ENCODE measurements at regions not wholly inside any gene's neighbourhood (a gene's known extent, or its start where the extent isn't known, plus 50 kb on each side); places are given as distances from the start of the nearest gene placed in this dataset.

DNA sequence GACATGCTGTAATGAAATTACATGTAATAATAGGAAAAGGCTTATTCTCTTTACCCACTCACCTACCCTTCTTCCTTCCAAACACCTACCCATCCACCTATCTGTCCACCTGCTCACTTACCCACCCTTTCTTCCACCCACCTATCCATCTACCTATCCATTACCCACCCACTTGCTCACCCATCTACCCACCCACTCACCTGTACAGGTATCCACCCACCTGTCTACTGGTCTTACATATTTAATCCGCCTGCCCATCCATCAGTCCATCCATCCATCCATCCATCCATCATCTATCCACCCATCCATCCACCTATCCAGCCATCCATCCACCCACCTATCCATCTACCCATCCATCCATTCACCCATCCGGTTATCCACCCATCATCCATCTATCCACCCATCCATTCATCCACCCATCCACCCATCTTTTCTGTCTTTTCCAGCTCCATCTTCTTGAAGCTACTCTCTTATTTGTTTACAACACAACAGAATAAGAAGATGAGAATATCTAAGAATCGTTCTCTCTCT lies 133.3 kb upstream of the STX18 start:
- no peak for DNase-seq
- Histone ChIP-seq H3K4me1 (no peaks in the 10 kb centered on the region), H3K4me3 (no peak overlapping the region), H3K9me3 (no peaks in the 10 kb centered on the region), H3K27ac (no peak overlapping the region), H3K36me3 (no peaks in the 10 kb centered on the region), H3K27me3 (no peaks in the 10 kb centered on the region)
- TF ChIP-seq POLR2A (IDR thresholded peaks at IDR 0.05) = no peak
- TF ChIP-seq, protein P1, sequence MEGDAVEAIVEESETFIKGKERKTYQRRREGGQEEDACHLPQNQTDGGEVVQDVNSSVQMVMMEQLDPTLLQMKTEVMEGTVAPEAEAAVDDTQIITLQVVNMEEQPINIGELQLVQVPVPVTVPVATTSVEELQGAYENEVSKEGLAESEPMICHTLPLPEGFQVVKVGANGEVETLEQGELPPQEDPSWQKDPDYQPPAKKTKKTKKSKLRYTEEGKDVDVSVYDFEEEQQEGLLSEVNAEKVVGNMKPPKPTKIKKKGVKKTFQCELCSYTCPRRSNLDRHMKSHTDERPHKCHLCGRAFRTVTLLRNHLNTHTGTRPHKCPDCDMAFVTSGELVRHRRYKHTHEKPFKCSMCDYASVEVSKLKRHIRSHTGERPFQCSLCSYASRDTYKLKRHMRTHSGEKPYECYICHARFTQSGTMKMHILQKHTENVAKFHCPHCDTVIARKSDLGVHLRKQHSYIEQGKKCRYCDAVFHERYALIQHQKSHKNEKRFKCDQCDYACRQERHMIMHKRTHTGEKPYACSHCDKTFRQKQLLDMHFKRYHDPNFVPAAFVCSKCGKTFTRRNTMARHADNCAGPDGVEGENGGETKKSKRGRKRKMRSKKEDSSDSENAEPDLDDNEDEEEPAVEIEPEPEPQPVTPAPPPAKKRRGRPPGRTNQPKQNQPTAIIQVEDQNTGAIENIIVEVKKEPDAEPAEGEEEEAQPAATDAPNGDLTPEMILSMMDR (IDR thresholded peaks at IDR 0.05) = no peak
- intact Hi-C loops (cut with DNase I) = no loop called here
- 82 to 84% methylated on average over 3 of the region's 3 CpGs for WGBS, 2 donors

DNA sequence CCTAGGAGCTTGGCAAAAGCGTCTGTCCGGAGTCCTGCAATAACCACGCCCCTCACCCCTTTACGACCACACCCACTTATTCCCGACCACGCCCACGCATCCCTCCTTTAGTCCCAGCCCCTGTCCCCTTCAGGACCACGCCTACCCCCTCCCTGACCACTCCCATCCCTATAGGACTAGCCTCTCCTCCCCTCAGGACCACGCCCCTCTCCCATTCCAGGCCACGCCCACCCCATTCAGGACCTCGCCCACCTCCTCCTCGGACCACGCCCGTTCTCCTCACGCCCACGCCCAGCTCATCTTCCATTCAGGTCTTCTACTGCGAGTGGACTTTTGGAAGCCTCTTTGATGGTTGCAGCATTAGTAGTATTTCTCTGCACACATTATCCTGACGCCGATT lies 131.2 kb upstream of the STX18 start:
- Histone ChIP-seq H3K27ac (no peak overlapping the region), H3K27me3 (no peaks in the 10 kb centered on the region), H3K9me3 (no peaks in the 10 kb centered on the region), H3K4me1 (no peaks in the 10 kb centered on the region), H3K36me3 (no peaks in the 10 kb centered on the region), H3K4me3 (no peak overlapping the region)
- intact Hi-C loops (cut with DNase I) = no loop called here
- no peak for DNase-seq
- TF ChIP-seq, protein P1 (IDR thresholded peaks at IDR 0.05) = no peak
- TF ChIP-seq POLR2A (IDR thresholded peaks at IDR 0.05) = no peak
- 47 to 48% methylated on average over 19 of the region's 19 CpGs for WGBS, 2 donors

DNA sequence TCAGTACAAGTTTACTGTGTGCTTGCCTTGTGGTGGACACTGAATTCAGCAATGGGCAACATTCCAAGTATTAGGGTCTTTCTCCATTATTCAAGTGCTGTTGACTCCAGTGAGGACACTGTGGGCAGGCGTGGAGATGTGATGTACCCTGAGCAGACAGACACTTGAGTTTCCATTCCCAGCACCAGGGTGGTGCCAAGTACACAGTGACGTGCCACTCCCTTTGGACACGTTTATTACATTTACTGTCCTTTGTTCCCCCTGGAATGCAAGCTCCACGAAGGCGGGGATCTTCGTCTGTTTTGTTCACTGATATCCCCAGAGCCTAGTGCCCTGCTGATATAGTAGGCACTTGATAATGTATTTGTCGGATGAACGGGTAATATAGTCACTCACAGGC lies 130.6 kb upstream of the STX18 start:
- no peak for DNase-seq
- Histone ChIP-seq H3K4me3 (no peak overlapping the region), H3K27ac (no peak overlapping the region), H3K36me3 (no peaks in the 10 kb centered on the region), H3K27me3 (no peaks in the 10 kb centered on the region), H3K4me1 (no peaks in the 10 kb centered on the region), H3K9me3 (no peaks in the 10 kb centered on the region)
- TF ChIP-seq POLR2A (IDR thresholded peaks at IDR 0.05) = no peak
- TF ChIP-seq, protein P1 (IDR thresholded peaks at IDR 0.05) = no peak
- 80 to 82% methylated on average over 8 of the region's 8 CpGs for WGBS, 2 donors
- intact Hi-C loops (cut with DNase I) = no loop called here

DNA sequence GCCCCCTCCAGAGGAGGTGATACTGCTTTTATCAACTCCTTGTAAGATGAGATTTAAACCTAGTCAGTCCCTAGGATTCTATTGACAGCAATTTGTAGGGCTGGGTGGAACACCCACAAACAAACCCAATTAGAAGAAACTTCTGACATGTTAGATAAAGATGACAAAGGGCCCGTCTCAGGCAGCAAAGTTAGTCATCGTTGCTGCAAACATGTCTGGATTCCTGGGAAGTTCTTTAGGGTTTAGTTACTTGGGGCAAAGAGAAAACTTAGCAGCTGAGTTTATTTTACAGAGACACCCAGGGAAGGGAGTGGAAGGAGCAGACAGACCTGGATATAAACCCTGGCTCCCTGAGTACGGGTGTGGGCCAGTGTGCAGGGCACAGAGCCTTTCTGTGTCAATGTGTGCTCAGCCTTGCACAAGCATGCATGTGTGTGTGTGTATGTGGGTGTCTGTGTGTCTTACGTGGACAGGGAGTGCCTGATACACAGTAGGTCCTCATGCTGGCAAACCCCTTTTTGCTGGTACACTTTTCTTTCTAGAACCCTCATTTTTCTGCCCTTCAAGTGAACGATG lies 130.0 kb upstream of the STX18 start:
- no peaks in the 10 kb centered on the region for H3K36me3 ChIP-seq
- no peak overlapping the region for H3K4me3 ChIP-seq
- no peak overlapping the region for H3K27ac ChIP-seq
- no peaks in the 10 kb centered on the region for H3K27me3 ChIP-seq
- H3K9me3 ChIP-seq = no peaks in the 10 kb centered on the region
- no peak for DNase-seq
- intact Hi-C loops (cut with DNase I) = no loop called here
- no peak for TF ChIP-seq POLR2A (IDR thresholded peaks at IDR 0.05)
- TF ChIP-seq, protein P1 (IDR thresholded peaks at IDR 0.05) = no peak
- WGBS, 2 donors = 44 to 61% methylated on average over 5 of the region's 5 CpGs
- no peaks in the 10 kb centered on the region for H3K4me1 ChIP-seq

DNA sequence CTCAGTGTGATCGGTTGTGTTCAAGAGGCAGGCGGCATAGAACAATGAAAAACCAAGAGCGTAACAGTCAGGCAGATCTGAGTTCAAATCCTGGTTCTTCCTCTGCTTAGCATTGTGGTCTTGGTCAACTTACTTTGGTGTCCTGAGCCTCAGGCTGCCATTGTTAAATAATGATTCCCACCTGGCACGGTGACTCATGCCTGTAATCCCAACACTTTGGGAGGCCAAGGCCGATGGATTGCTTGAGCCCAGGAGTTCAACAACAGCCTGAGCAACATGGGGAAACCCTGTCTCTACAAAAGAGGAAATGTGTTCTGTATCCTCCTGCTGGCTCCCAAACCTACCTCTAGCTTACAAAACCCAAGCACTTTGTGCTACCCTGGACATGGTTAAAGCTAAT lies 129.0 kb upstream of the STX18 start:
- H3K27ac ChIP-seq = no peak overlapping the region
- TF ChIP-seq POLR2A (IDR thresholded peaks at IDR 0.05) = no peak
- TF ChIP-seq, protein P1 (IDR thresholded peaks at IDR 0.05) = no peak
- no peak for DNase-seq
- H3K4me3 ChIP-seq = no peak overlapping the region
- intact Hi-C loops (cut with DNase I) = no loop called here
- H3K9me3 ChIP-seq = no peaks in the 10 kb centered on the region
- no peaks in the 10 kb centered on the region for H3K36me3 ChIP-seq
- H3K27me3 ChIP-seq = no peaks in the 10 kb centered on the region
- WGBS, 2 donors = 68 to 70% methylated on average over 5 of the region's 5 CpGs
- H3K4me1 ChIP-seq = no peaks in the 10 kb centered on the region

All from esophagus squamous epithelium (tissue), 5 donors.